K562 (cell line): ENCODE measurements at regions not wholly inside any gene's neighbourhood (a gene's known extent, or its start where the extent isn't known, plus 50 kb on each side); places are given as distances from the start of the nearest gene placed in this dataset.

Experiments
- ATAC-seq: fragments of 200-7000 bp; cut with Tn5 transposase; 3 replicates; pipeline ENCODE4 v1.9.1; 2020; ENCODE audit warnings: moderate library complexity
- BruUV-seq: library from RNA; stranded (reverse); fragments of 400-500 nt; replicated peaks from 2 replicates; lab custom pipeline; 2021; lab: Mats Ljungman, UMichigan
- CTCF ChIA-PET: fragments of 300-600 bp; formaldehyde crosslinking; extraction: SDS; loops from one replicate; lab custom pipeline; 2021; ENCODE audit warnings: low intra/inter-chr PET ratio; lab: Yijun Ruan, JAX
- POLR2A ChIA-PET: fragments of 300-600, 350-650 bp; sonication (Branson Sonifier 250); formaldehyde crosslinking; extraction: SDS; loops from one replicate; lab custom pipeline; 2021; ENCODE audit warnings: antibody characterized with exemption, inconsistent platforms; lab: Yijun Ruan, JAX
- DNase-seq, 4 experiments: peaks; one replicate each; pipeline versions ENCODE4 v3.0.0 to v3.0.0-alpha.2; 2011 to 2018; ENCODE audit warnings: low spot score in 3 of 4, mixed read lengths in 3 of 4; ENCODE audit errors: extremely low read depth in 1 of 4
- FAIRE-seq: peaks from 2 replicates; lab custom pipeline; 2011; peaks lifted over from hg19 to GRCh38; lab: Jason Lieb, UNC
- H2AFZ ChIP-seq: 2 replicates; pipeline ENCODE4 v1.6.0; 2011; ENCODE audit warnings: low read depth, low read length, control low read depth, inconsistent platforms
- H3K27ac ChIP-seq: fragments of 200-600 bp; 3 replicates; pipeline ENCODE4 v1.8.0; 2011; ENCODE audit warnings: low read depth, mild to moderate bottlenecking, control low read depth, inconsistent platforms, low read length, moderate library complexity, mixed read lengths; ENCODE audit errors: extremely low read depth
- H3K27me3 ChIP-seq, 2 experiments: fragments of 300-600 bp in 1 of 2; 2 replicates in 1 of 2; 3 replicates in 1 of 2; pipeline versions ENCODE4 v1.6.0 to v1.8.0; 2011; ENCODE audit warnings: inconsistent platforms in 2 of 2, low read length in 2 of 2, mild to moderate bottlenecking in 1 of 2, mixed read lengths in 1 of 2, moderate library complexity in 1 of 2; ENCODE audit not compliant: control insufficient read depth in 2 of 2, insufficient read depth in 2 of 2
- H3K36me3 ChIP-seq: fragments of 300-600 bp; 3 replicates; pipeline ENCODE4 v1.8.0; 2011; ENCODE audit warnings: mild to moderate bottlenecking, low read length, inconsistent platforms; ENCODE audit not compliant: control insufficient read depth, insufficient read depth
- H3K4me1 ChIP-seq, 2 experiments: fragments of 200-600 bp in 1 of 2; replicated peaks in 1 of 2; 2 replicates in 1 of 2; 3 replicates in 1 of 2; pipeline versions ENCODE4 v1.5.1 to v1.8.0; 2011; ENCODE audit warnings: inconsistent platforms in 2 of 2, low read length in 2 of 2, mild to moderate bottlenecking in 1 of 2, mixed read lengths in 1 of 2, moderate library complexity in 1 of 2; ENCODE audit not compliant: control insufficient read depth in 2 of 2, insufficient read depth in 2 of 2
- H3K4me2 ChIP-seq: 2 replicates; pipeline ENCODE4 v1.6.1; 2011; ENCODE audit warnings: low read length, control low read depth, inconsistent platforms, mixed read lengths; ENCODE audit not compliant: insufficient read depth
- H3K4me3 ChIP-seq: fragments of 200-600 bp; sonication (generic), shearing (Covaris generic); 2 replicates; pipeline ENCODE4 v1.5.1; 2016; ENCODE audit warnings: control low read depth, inconsistent platforms
- H3K79me2 ChIP-seq: fragments of 200-600 bp; 3 replicates; pipeline ENCODE4 v1.8.0; 2011; ENCODE audit warnings: low read length, inconsistent platforms; ENCODE audit not compliant: control insufficient read depth, insufficient read depth
- H3K9ac ChIP-seq, 2 experiments: 2 replicates each; pipeline versions ENCODE4 v1.6.0 to v1.6.1; 2011; ENCODE audit warnings: low read depth in 2 of 2, low read length in 2 of 2, control low read depth in 1 of 2, inconsistent platforms in 1 of 2, mild to moderate bottlenecking in 1 of 2, mixed read lengths in 1 of 2; ENCODE audit not compliant: insufficient read depth in 1 of 2
- H3K9me1 ChIP-seq: one replicate; pipeline ENCODE4 v1.6.0; 2011; ENCODE audit warnings: inconsistent platforms, mild to moderate bottlenecking, low read length, moderate library complexity; ENCODE audit not compliant: control insufficient read depth, insufficient read depth
- H3K9me3 ChIP-seq: replicated peaks from 2 replicates; pipeline ENCODE4 v1.5.1; 2011; ENCODE audit warnings: low read depth, low read length, inconsistent platforms; ENCODE audit not compliant: control insufficient read depth, insufficient read depth
- H4K20me1 ChIP-seq: replicated peaks from 2 replicates; pipeline ENCODE4 v1.6.1; 2011; ENCODE audit warnings: low read length, inconsistent platforms, mixed read lengths; ENCODE audit not compliant: control insufficient read depth, insufficient read depth
- ARID1B ChIP-seq: fragments of 450-650 bp; IDR thresholded peaks from 2 replicates; pipeline ENCODE4 v1.6.1; 2016; ENCODE audit warnings: antibody characterized with exemption, mild to moderate bottlenecking, inconsistent platforms
- FOXK1 ChIP-seq: sonication (generic); formaldehyde crosslinking; IDR thresholded peaks from 2 replicates; pipeline ENCODE4 v1.8.0; 2022; ENCODE audit warnings: missing genetic modification reagents, mild to moderate bottlenecking, borderline replicate concordance
- JUN ChIP-seq, 2 experiments: sonication (generic) in 1 of 2; formaldehyde crosslinking in 1 of 2; IDR thresholded peaks; 2 replicates each; pipeline versions ENCODE4 v1.6.1 to v1.8.0; 2012 to 2022; ENCODE audit warnings: borderline replicate concordance in 2 of 2, mild to moderate bottlenecking in 2 of 2, improper control_type of control experiment in 1 of 2, low read depth in 1 of 2, low read length in 1 of 2, missing genetic modification reagents in 1 of 2
- KLF1 ChIP-seq: fragments of 450-650 bp; IDR thresholded peaks from 2 replicates; pipeline ENCODE4 v1.6.1; 2016; ENCODE audit warnings: missing genetic modification characterization, missing compliant biosample characterization
- PHF8 ChIP-seq: fragments of 200-600 bp; sonication (generic); IDR thresholded peaks from 2 replicates; pipeline ENCODE4 v1.6.1; 2012; ENCODE audit warnings: mixed run types, mild to moderate bottlenecking, inconsistent platforms, low read length, moderate library complexity, borderline replicate concordance
- ZFX ChIP-seq: sonication (generic); formaldehyde crosslinking; IDR thresholded peaks from 2 replicates; pipeline ENCODE4 v1.8.0; 2022; ENCODE audit warnings: mild to moderate bottlenecking, missing genetic modification reagents, moderate library complexity
- in situ Hi-C: fragments of 300-500 bp; cut with MboI; formaldehyde crosslinking; loops from 4 replicates; pipeline ENCODE4 v1.15.0; 2018; ENCODE audit warnings: inconsistent platforms, mixed read lengths
- intact Hi-C: fragments of 100-400 bp; cut with micrococcal nuclease; formaldehyde crosslinking; loops from 2 replicates; pipeline ENCODE4 v1.14.2; 2022
- TF ChIP-seq, protein P1 (sequence below), 2 experiments: fragments of 450-650 bp in 1 of 2; sonication (generic) in 1 of 2; formaldehyde crosslinking in 1 of 2; IDR thresholded peaks in 1 of 2; conservative IDR thresholded peaks in 1 of 2; 2 replicates each; pipeline versions ENCODE4 v1.6.1 to v1.8.1; 2016 to 2023; ENCODE audit warnings: mild to moderate bottlenecking in 2 of 2, moderate library complexity in 2 of 2, inconsistent platforms in 1 of 2, missing genetic modification reagents in 1 of 2

- H3K9me1 ChIP-seq = no peaks in the 10 kb centered on the region
- H3K79me2 ChIP-seq = no peaks in the 10 kb centered on the region
- FAIRE-seq (no peak), ATAC-seq (no peak), DNase-seq (no peak)
- ChIA-PET POLR2A (no interaction called here), CTCF (no interaction called here)
- no peaks in the 10 kb centered on the region for H3K27me3 ChIP-seq
- in situ Hi-C loops = no loop called here
- H3K4me3 ChIP-seq = no peak overlapping the region
- no peaks in the 10 kb centered on the region for H3K36me3 ChIP-seq
- no peak overlapping the region for H3K9ac ChIP-seq
- TF ChIP-seq KLF1 (tag) = no peak
- TF ChIP-seq ARID1B = no peak
- TF ChIP-seq ZFX = no peak
- no peak for TF ChIP-seq FOXK1 (CRISPR knock-in tag)
- TF ChIP-seq PHF8 = no peak
- TF ChIP-seq, protein P1, sequence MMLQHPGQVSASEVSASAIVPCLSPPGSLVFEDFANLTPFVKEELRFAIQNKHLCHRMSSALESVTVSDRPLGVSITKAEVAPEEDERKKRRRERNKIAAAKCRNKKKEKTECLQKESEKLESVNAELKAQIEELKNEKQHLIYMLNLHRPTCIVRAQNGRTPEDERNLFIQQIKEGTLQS (IDR thresholded peaks at IDR 0.05) = no peak
- TF ChIP-seq, protein P1 (CRISPR knock-in tag; conservative IDR thresholded peaks at IDR 0.05) = no peak
- no peak for TF ChIP-seq JUN (IDR thresholded peaks at IDR 0.05; ENCODE audit: borderline replicate concordance, low read depth, low read length)
- no peak for TF ChIP-seq JUN (CRISPR knock-in tag; IDR thresholded peaks at IDR 0.05; ENCODE audit: borderline replicate concordance)
- H3K9me3 ChIP-seq = no peaks in the 10 kb centered on the region
- H4K20me1 ChIP-seq = no peaks in the 10 kb centered on the region
- no TSS peak for BruUV-seq
- H2AFZ ChIP-seq = no peak overlapping the region
- H3K27ac ChIP-seq = no peak overlapping the region
- H3K4me2 ChIP-seq = no peak overlapping the region
- no peaks in the 10 kb centered on the region for H3K4me1 ChIP-seq
- intact Hi-C loops = no loop called here
These were observed 173.2 kb downstream of the GABRG2 start for GRCh38 chr5:162240734-162241133.
